ENCODE measurements at regions not wholly inside any gene's neighbourhood (a gene's known extent, or its start where the extent isn't known, plus 50 kb on each side); places are given as distances from the start of the nearest gene placed in this dataset.
"Not testable (repeated sequence)": the region's sequence is repeated elsewhere in the genome, so short reads cannot be mapped to it uniquely, and the experiment has no call there.

DNA sequence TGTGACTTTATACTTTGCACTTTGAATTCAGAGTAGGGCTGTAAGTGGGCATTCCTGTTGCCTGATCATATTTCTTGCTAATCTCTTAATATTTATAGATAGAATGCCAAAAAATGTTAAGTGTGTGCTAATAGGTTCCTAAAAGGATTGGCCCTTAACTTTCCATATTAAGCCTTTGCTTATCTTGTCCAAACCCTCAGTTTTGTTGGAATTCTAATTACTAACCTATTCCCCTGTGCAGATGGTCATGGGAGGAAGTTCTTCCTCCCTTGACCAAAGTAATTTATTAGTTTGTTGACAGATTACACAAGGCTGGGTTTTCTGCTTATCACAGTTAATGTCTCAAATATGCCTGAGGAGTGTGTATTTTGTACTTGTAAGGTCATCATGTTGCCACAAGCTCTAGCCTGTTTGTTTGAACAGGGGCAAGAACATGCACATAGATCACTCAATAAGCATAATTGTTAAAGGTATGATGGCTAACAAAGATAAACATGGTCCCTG lies 541.1 kb upstream of the SPRY2 start:
- no peak for DNase-seq (ENCODE audit: low read depth)

DNA sequence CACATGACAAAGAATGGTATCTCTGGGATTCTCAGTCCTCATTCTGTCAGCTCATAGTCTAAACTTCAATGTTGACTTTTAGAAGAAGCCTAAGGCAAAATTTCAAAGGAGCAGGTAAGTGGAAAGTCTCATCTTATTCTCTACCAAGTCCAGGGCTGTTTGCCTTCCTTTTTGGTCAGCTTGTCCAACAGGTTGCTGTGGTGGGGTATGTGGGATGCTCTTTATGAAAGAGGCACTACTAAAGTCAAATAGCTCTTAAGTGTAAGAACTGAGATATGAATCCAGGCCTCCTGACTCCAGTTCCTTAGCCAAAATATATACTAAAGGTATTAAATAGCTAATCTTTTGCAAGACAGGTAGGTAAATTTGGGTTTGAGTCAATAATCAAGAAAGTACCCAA lies 540.6 kb upstream of the SPRY2 start:
- DNase-seq (ENCODE audit: low read depth), result no peak

DNA sequence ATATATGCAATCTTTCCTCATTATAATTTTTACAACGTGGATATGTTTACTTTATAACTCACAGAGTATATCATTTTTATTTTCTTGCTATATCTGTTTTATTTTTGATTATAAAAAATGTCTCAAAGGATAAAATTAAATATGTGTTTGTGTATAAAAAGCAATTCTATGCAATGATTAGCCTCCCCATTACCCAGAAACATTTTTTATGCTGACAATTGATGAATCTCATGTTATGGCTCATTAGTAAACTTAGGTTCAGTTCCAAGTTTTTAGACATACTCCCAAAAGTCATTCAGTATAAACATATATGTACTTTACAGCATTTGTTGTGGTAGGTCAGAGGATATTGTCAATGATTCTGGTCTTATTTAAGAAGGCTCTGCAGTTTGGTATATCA lies 540.1 kb upstream of the SPRY2 start:
- DNase-seq (ENCODE audit: low read depth), result no peak

DNA sequence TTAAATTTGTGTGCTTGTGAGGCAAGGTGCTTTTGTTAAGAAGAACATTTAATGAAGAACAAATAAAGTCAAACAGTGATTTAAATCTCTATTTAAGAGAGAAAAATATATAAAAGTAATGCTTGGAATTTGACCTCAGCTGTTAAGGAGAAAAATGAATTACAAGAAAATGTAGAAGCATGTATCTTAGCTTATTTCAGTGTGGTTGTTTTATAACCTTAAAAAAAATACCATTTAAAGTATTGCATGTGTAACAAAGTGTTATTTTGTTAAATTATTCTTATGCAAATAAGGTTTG lies 537.0 kb upstream of the SPRY2 start:
- no peak for DNase-seq (ENCODE audit: low read depth)

DNA sequence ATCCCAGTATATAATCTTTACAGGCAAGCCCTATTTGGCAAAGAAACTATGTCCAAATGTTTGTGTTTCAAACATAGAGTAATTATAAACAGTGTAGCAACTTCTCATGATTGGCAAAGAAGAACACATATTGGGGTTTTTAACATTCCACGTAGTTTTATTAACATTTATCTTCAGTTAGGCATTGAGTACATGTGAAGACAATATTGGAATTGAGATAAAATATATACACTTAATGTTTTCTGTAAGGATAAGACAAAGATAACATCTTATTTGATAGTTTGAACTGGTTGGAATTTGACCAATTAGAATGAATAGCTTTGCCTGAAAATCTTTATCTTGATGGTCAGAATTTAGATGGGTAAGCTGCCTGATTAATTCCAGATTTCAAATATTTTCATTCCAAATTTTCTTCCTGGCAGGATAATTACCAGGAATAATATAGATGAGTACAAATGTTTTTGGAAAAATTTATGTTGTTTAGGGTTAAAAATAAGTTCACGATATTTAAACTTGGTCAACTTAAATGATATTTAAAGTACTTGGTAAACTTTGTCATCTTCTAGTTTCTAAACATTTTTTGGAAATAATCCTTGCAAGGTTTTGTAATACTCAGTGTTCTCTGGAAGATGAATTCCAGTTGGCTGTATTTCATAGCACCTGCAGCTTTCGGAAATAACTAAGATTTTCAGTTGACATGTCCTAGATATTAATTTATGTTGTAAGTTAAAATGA lies 536.5 kb upstream of the SPRY2 start:
- DNase-seq (ENCODE audit: low read depth), result no peak

DNA sequence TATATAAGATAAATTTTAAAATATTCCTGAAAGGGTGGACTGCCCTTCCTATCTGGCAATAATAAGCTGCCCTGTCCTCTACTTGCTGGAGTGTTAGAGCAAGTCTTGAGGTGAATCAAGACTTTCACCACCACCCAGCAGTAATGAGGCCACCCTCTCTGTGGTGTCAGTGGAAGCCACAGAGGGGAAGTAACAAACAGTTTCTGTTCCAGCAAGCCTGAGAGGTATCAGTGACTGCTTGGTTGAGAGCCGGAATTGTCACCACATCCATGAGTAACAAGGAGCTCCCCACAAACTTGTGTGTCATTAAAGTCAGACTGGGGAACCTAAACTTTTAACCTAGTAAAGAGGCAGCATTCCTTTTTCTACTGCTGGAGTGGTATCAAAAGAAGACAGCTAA lies 532.7 kb upstream of the SPRY2 start:
- DNase-seq (ENCODE audit: low read depth), result peak; percentile 40

DNA sequence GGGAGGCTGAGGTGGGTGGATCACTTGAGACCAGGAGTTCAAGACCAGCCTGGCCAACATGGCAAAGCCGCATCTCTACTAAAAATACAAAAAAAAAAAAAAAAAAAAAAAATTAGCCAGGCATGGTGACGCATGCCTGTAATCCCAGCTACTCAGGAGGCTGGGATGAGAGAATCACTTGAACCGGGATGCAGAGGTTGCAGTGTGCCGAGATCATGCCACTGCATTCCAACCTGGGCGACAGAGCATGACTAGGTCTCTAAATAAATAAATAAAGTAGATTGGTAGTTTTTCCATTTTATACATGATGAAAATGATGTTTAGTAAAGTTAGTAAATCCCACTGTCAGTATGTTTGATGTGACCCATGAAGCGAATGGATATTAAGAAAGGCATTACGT lies 531.0 kb upstream of the SPRY2 start:
- DNase-seq (ENCODE audit: low read depth), result not testable (repeated sequence)

DNA sequence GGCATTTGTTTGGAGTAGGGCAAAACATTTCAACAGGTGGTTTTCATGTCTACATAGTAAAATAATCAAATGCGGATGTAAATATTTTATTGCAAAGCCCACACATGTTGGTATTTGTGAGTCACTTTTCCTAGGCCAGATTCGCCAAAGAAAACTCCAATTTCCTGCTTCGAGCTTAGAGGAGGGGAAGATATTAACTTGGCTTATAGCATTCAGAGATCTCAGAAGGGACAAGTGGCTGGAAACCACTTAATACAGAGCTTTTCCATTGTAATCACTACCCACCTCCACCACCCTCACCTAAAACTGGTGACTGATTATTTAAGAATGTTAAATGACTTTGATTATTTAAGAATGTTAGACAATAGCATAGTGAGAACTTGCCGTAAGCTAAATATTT lies 530.6 kb upstream of the SPRY2 start:
- peak; percentile 41 for DNase-seq (ENCODE audit: low read depth)

DNA sequence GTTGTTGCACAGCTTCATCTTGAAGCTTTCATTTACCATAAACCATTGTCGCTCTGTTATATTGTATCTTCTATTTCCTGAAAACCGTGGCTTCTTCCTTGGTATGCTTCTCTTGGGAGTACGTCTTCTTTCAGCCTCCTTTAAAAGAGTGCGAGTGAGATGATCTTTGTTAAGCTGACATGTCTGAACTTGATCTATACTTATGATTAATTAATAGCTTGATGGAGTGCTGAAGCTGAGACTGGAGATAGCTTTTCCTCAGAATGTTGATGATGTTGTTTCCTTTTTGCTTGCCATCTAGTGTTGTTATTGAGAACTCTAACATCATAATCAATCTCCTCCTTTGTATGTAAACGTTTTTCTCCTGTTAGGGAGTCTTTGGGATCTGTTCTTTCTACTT lies 529.3 kb upstream of the SPRY2 start:
- DNase-seq (ENCODE audit: low read depth), result no peak

DNA sequence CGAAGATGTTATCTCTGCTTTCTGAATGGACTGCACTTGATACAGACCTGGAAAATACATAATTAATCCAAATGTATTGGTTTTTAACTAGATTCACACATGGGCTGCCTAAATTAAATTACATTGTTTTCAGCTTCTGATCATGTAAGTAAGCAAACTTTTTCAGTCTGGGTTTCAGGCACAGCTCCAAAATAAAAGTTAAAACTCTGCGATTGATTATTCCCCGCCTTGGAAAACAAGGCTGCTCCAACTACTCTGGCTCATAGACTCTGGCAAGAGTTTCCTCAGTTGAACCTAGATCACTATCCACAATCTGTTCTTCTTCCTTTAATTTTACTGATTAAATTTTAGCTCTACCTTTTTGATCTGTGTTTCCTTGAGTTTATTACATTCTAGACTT lies 526.0 kb upstream of the SPRY2 start:
- DNase-seq (ENCODE audit: low read depth), result no peak

DNA sequence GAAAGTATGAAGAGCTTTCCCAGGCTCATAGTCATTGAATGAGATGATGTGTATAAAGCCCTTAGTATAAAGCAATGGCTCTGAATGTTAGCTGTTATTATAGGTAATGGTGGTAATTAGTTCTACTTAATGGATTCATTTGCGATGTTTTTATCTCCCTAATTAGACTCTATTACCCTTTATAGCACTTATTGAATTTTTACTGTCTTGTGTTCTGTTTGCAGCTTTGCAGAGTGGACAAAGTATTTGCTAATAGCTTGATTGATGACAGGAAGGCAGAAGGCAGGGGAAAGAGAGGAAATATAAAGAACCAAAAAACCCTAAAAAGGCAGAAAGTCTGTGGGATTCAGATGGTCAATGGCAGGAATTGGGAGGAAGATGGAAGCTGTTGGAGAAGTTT lies 524.4 kb upstream of the SPRY2 start:
- no peak for DNase-seq (ENCODE audit: low read depth)

DNA sequence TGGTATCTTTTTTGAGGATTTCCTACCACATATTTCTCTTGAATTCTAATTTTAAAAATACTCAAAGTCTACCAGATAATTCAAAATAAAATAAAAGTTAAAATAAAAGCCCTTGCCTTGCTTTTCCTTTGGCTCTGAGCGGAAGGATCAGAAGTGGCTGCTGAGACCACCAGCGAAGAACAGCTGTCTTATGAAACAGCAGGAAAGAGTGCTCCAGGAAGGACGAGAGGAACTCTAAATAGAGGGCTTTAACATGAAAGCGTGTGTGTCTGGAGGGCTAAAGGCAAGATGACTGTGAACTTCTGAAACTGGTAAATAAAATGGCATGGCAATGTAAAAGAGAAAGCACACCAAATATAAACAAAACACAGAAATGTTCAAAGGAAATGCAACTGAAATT lies 521.5 kb upstream of the SPRY2 start:
- peak; percentile 27 for DNase-seq (ENCODE audit: low read depth)

DNA sequence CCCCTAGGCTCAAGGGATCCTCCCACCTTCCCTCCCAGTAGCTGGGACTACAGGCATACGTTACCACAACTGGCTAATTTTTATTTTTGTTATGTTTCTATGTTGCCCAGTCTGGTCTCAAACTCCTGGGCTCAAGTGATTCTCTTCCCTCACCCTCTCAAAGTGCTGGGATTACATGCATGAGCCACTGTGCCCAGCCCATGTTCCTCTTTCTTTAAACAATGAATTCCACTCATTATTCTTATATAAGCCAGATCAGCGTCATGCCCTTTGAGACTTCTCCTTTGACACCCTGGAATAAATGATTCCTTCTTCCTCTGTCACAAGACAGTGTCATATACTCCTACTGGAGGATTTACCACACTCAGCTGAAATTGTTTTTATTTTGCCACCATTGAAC lies 519.9 kb upstream of the SPRY2 start:
- no peak for DNase-seq (ENCODE audit: low read depth)

DNA sequence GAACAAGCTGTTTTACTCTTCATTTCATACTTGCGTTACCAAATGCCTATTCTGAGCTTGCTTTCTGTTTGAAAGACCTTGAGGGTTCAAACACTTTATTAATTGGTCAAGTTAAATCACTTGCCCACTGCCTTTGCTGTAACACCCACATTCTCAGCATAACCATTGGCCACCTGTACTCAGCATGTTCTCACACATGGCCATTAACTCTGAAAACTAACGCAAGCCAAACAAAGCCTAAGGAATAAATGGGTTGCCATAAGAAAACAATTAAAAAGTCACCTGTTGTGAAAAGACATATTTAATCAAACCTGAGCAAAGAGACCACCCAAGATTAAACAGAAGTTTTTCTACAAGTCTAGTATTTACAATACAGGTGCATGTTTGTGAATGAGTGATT lies 517.2 kb upstream of the SPRY2 start:
- no peak for DNase-seq (ENCODE audit: low read depth)

DNA sequence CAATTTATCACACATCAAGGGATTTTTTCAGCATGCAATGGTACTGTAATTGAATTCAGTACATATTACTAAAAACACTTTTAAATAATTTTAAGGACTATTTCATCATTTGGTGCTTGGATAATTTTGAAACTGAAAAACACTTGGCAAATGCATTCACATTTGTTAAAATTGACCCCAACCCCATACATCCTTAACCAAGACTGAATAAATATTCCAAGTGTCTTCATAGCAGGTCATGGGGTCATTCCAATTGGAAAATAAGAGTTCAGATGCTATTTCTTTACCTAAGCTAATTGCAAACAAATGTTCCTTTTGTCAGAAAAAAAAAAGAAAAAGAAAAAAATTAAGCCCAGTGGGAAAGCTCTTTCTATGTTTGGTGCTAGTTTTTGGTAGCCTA lies 516.4 kb upstream of the SPRY2 start:
- no peak for DNase-seq (ENCODE audit: low read depth)

DNA sequence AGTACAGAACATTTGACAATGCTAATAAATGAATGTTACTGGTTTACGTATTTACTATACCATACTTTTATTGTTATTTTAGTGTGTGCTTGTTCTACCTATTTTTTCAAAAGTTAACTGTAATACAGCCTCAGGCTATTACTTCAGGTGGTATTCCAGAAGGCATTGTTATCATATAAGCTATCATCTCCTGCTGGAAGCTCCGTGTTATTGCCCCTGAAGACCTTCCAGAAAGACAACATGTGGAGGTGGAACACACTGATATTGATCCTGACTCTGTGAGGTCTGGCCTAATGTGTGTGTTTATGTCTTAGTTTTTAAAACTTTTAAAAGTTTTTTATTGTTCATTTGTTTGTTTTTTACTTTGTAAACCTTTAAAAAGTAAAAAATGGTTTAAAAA lies 509.8 kb upstream of the SPRY2 start:
- no peak for DNase-seq (ENCODE audit: low read depth)

DNA sequence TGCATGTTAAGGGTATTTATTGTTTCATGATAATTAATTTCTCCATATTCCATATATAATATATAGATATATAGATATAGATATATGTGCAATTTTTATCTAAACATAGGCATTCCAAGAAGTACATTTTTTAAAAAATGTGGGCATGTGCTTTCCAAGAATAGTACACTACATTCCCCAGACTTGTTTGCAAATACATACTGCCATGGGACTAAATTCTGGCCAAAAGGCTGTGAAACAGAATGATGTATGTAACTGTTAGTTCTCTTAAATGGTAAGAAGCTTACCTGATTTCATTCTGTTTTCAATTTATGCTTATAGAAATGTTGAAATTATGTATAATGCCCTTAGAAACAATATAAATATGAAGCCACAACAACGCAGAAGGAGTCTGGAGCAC lies 503.2 kb upstream of the SPRY2 start:
- no peak for DNase-seq (ENCODE audit: low read depth)

DNA sequence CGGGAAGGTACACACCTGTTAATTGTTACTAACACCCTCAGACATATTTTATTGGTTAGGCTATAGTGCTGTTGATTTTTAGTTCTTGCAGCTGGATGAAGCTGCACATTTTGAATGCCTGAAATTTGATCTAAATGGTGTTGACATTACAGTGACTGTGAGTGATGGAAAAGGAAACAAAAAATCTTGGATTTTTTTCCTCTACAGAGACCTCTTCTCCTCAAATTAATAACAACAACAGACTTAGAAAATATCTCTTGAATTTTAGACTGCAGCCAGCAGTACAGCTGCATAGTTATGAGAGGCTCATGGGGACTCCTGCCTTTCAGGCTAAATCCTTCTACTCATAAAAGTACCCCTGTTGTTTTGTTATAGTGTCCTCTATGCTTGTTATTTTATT lies 500.5 kb upstream of the SPRY2 start:
- no peak for DNase-seq (ENCODE audit: low read depth)

DNA sequence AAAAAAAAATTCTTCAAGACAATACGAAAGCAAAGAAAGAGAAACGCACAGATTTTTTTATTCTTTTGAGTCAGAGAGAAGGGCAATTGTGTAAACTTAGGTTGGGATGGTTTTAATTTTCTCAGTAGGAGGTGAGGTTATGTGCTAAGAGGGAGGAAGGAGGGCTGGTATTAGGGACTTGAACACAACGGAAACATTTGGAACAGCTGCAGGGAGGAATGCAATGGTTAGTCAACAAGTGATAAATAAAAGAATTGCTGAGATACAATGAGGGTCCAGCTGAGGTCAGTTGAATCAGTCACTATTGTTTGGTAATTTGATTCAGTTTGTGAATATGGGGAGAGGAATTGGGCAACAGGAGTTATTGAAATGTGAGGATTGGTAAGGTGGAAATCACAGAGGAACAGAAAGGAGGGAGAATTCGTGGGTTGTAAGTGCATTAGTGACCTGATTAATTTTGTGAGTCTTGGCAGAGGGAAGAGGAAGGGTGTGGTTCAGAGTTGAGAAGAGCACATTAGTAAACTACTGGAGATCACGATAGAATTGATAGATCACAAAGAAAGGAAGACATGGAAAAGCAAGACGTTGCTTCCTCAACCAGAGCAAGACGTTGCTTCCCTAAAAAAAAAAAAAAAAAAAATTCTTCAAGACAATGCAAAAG lies 499.5 kb upstream of the SPRY2 start:
- peak; percentile 37 for DNase-seq (ENCODE audit: low read depth)

DNA sequence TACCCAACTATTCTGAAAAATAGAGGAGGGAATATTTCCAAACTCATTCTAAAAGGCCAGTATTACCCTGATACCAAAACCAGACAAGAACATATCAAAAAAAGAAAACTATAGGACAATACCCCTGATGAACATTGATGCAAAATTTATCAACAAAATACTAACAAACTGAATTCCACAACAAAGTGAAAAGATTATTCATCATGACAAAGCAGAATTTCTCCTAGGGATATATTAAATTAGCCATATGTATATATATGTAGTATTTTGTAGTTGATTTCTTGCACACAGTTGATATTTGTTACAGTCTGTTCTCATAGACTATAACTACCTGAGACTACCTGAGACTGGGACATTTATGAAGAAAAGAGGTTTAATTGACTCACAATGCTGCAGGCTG lies 495.0 kb upstream of the SPRY2 start:
- DNase-seq (ENCODE audit: low read depth), result no peak

DNA sequence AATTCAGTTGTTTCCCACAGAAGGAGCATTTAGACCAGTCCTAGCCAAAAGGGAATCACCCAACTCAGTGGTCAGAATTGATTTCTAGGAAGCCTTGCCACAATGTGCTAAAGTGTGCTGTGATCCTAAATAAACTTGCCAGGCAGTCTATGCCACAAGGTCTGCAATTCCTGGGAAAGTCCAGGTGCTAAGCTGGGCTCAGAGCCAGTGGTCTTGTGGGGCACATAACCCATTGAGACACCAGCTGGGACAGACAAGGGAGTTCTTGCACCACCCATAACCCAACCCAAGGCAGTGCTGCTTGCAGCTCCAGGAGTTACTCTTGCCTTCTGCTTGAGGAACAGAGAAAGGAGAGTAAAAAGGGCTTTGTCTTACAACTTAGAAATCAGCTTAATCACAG lies 489.5 kb upstream of the SPRY2 start:
- DNase-seq (ENCODE audit: low read depth), result no peak

DNA sequence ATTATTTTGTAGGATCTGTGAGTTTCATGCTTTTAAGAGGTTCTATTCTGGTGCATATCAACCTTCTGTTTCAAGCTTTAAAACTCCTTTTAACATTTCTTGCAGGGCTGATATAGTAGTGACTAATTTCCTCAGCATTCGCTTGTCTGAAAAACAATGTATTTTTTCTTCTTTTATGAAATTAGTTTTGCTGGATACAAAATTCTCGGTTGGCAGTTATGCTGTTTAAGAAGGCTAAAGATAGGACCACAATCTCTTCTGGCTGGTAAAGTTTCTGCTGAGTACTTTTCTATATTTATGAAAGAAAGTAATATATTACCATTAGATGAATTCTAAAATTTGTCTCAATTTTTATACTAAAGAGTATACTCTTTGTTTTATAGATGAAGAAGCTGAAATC lies 487.8 kb upstream of the SPRY2 start:
- DNase-seq (ENCODE audit: low read depth), result no peak

DNA sequence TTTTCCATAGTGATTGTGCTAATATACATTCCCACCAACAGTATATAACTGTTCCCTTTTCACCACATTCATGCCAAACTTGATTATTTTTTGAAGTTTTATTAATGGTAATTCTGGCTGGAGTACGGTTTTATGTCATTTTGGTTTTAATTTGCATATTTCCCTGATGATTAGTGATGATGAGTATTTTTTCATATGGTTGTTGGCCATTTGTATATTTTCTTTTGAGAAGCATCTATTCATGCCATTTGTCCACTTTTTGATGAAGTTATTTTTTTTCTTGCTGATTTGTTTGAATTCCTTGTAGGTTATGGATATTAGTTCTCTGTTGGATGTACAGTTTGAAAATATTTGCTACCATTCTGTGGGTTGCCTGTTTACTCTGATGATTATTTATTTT lies 484.4 kb upstream of the SPRY2 start:
- DNase-seq (ENCODE audit: low read depth), result no peak

DNA sequence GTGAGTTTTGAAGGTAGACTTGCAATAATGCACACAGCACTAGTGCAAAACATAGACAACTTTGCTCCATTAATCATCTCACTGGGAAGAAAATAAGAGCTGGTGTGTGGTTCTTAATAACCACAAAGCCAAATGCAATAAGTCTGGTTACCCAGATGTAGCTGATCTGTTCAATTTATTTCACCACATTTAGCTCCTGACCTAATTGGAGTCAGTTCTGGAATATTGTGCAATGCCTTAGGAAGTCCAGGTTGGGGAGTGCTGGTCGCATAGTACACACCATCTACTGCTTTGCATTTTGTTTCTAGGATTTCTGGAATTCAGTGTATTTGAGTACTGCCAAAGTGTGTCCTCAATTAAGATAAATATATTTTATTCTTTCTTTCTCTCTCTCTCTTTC lies 483.3 kb upstream of the SPRY2 start:
- DNase-seq (ENCODE audit: low read depth), result no peak

Measured in ELR (cell line).